Muscle of back (tissue), 3 donors: ENCODE measurements at regions not wholly inside any gene's neighbourhood (a gene's known extent, or its start where the extent isn't known, plus 50 kb on each side); places are given as distances from the start of the nearest gene placed in this dataset.

Source experiments
- DNase-seq, 3 donors: peaks; one replicate each; pipeline versions ENCODE4 v3.0.0 to v3.0.0-alpha.2; 2013

- DNase-seq, result no peak
These were observed 217.4 kb upstream of the GMDS start for GRCh38 chr6:2462831-2463230.

GRCh38 chr6:2460216-2460745 lies 214.9 kb upstream of the GMDS start:
- no peak for DNase-seq

- DNase-seq, result no peak
These were observed 208.8 kb upstream of the GMDS start for GRCh38 chr6:2454180-2454579.

DNA sequence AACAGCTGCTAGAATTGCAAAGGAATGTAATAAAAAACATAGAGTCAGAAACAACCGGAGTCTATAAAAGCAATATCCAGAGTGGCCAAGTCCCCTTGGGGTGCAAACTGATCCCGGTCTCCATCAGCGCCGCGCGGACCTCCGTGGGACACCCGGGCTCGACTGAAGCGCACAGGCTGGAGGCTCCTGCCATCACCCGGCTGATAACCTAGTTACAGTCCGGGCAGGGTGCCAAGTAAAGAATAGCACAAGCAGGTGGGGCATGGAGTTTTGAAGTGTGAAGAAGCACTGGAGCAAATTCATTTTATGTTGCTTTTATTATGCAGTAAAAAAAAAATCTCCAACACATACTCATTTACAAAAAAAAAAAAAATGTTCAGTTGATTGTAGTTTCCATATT lies 205.1 kb upstream of the GMDS start:
- DNase-seq, result peak; percentile 36 to 41 (median 41)

GRCh38 chr6:2449572-2449940 lies 204.2 kb upstream of the GMDS start:
- no peak for DNase-seq

- DNase-seq, result peak; percentile 32 to 74 (median 62)
These were observed 203.6 kb upstream of the GMDS start for GRCh38 chr6:2448826-2449571.

GRCh38 chr6:2447931-2448330 lies 202.5 kb upstream of the GMDS start:
- peak in 1 of 3 donors; percentile 16 for DNase-seq

GRCh38 chr6:2447318-2447920 lies 202.0 kb upstream of the GMDS start:
- no peak for DNase-seq

DNA sequence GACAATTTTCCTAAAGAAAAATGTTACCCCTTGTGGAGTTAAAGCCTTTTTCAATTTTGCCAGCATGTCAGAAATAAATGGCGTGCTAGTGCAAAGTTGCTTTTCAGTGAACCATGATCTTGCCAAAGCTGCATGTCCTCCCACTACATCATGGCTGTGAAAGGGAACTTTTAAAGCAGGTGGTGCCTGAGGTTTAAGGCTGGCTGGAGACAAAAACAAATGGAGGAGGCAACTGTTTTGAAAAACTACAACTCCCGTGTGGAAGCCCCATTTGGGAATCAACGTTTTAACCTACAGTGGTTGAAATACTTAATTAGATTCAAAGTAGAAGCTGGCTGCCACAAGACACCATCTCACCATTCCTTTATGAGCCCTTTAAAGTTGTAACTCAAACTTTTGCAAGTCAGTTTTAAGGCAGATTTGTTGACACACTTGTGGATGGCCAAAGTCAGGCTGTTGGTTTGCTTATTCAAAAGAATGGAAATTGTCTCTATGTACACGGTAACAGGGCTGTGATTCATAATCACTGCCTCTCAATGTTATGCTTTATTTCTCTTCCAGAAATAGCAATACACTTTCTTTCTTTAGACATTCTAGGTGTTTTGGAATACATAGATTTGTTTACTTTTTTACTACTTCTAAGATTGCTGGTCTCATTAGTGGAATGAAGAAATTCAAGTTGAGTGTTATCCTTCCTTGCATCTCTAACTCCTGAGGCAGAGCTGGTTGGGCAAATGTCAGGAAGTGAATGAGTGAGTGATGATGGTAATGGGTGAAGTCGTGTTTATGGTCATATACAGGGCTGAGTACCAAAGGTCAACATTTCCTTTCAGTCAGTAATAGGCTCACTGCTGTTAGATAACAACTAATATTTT lies 196.4 kb upstream of the GMDS start:
- DNase-seq, result no peak

- DNase-seq, result no peak
These were observed 195.1 kb upstream of the GMDS start for GRCh38 chr6:2440516-2440915.

- DNase-seq, result no peak
These were observed 194.2 kb upstream of the GMDS start for GRCh38 chr6:2439632-2440031.

DNA sequence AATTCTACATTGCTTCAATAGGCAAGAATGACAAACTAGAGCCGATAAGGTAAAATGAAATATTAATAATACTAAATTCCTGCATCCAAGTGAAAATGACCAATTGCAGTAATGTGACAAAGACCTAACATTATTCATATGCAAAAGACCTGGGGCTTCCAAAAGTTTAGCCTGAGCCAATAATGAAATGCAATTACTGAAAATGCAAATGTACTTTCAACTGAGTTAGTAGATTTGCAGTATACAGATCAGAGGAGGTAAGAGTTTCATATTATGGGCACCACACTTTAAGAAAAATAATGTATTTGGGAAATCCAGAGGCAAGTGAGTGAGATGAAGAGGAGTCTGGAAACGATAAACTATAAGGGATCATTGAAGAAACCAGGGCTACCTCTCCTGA lies 193.7 kb upstream of the GMDS start:
- DNase-seq, result no peak

- no peak for DNase-seq
These were observed 191.2 kb upstream of the GMDS start for GRCh38 chr6:2436410-2437154.

DNA sequence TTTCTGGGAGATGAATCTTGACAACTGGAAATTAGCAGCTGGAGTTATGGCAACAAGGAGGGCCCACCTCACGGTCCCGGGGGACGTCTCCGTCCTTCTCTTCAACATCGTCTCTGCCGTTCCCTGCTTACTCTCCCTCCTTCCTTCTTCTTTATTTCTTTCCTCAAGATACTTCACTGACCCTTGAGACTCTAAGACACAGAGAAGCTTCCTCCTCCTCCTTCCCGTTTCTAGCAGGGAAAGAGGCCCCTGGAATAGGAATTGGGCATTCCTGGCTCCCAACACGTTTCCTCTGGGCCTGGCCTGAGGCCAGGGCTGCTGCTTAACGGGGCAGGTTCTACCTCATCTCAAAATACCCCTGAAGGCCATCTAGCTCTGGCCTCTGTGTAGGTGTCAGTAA lies 189.9 kb upstream of the GMDS start:
- DNase-seq, result no peak

GRCh38 chr6:2434912-2435311 lies 189.5 kb upstream of the GMDS start:
- DNase-seq, result peak in 1 of 3 donors; percentile 32

DNA sequence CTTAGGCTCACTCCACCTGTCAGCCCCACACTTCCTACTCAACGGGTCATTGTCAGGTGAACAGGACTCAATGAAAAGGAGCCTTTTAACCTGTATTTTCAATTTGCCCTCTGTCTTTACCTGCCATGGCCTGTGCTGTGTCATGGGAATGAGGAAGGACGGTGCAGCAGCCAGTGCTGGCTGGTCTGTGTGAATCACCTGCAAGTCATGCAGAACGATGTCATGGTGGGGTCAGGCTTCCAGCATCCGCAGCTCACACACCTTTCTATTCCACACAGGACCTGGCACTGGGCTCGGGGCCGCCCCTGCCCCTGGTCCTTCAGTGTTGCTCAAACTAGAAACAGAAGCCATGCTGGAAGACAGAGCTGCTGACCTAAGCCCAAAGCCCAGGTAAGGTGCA lies 188.7 kb upstream of the GMDS start:
- DNase-seq, result no peak

GRCh38 chr6:2433711-2434110 lies 188.3 kb upstream of the GMDS start:
- no peak for DNase-seq

DNA sequence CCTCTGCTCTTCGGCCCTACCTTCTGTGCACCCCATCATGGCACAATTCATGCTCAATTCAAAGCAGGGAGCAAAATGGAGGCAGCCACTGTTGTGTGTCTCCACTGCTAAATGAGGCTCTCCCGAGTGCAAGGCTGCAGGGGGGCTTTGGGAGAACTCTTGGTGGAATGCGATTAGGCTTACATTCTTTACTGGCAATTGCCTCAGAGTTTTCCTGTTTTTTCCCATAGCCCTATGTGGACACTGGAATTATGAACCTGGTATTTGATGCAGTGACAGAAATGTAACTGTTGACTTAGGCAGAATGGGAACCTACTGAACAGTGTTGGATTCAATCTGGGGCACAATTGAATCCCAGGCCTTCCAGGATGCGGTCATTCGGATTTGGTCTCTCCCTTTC lies 187.9 kb upstream of the GMDS start:
- DNase-seq, result no peak

GRCh38 chr6:2432292-2432691 lies 186.9 kb upstream of the GMDS start:
- DNase-seq, result peak in 1 of 3 donors; percentile 86

DNA sequence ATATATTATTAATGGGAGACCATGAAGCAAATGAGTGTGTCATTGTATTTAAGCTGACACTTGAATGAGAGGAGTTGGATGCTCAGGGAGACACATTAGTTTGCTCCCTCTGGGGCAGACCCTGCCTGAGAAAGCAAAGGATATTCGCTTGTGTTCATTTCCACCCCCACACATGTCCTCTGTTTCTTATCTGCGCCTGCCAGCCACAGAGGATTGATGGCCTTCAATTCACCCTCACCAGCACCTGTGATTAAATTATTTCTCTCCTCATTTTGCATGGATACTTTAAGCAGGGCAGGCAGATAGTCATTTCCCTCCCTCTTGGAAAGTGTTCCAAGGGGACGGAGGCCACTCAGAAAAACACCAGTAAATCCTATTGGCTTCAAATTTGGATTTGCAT lies 185.2 kb upstream of the GMDS start:
- DNase-seq, result no peak

DNA sequence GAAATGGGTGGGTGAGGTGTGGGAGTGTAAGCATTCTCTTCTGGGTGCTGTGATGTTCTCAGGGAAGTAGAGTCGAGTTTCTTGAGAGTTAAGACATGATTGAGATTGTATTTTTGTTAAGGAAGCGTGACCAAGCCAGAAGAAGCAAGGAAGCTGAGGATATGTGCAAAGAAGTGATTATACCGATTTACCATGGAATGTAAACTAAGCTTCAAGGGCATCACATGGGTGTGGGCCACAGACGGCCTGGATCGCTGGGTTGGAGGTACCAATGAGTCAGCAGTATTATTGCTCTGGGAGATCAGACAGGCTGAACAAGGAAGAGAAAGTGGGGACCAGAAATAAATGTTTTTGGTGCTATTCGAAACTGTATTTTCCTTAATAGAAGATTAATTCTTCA lies 184.1 kb upstream of the GMDS start:
- no peak for DNase-seq

GRCh38 chr6:2429032-2429431 lies 183.6 kb upstream of the GMDS start:
- no peak for DNase-seq
